HG02610 (cell line): ENCODE measurements at regions not wholly inside any gene's neighbourhood (a gene's known extent, or its start where the extent isn't known, plus 50 kb on each side); places are given as distances from the start of the nearest gene placed in this dataset.
"Not testable (repeated sequence)": the region's sequence is repeated elsewhere in the genome, so short reads cannot be mapped to it uniquely, and the experiment has no call there.

Experiments
- ATAC-seq: cut with Tn5 transposase; IDR thresholded peaks from one replicate; pipeline ENCODE4 v1.9.1; 2021; ENCODE audit warnings: mild to moderate bottlenecking, moderate library complexity; ENCODE audit not compliant: unreplicated experiment

DNA sequence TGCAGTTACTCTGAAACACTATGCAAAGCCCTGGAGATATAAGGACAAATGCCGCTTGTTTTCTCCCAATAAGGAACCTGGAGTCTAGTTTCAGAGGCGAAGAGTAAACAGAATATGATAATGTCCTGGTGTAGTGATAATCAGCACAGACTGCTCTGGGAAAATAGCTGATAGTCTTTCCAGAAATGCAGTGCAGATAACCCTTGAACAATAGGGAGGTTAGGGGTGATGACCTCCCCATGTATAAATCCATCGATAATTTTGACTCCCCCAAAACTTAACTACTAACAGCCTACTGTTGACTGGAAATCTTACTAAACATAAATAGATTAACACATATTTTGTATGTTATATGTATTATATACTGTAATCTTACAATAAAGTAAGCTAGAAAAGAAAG is 1280.9 kb upstream of the TENM3 start:
- no peak for ATAC-seq

DNA sequence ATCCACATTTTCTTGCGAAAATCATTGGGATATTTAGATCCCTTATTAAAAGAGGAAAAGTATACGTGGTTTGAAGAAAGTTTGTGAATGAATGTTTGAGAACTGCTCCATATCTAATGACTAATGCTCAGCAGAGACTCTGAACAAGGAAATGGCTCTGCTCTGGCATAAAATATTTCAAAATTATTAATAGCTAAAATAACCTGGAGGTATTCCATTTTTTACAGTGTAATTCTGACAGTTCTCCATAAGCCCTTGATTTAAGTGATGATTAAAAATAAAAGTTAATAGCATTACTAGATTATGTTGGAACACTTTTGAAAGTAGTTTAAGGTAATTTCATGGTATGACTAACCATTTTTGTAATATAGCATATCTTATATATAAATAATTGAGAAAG is 1276.9 kb upstream of the TENM3 start:
- no peak for ATAC-seq

DNA sequence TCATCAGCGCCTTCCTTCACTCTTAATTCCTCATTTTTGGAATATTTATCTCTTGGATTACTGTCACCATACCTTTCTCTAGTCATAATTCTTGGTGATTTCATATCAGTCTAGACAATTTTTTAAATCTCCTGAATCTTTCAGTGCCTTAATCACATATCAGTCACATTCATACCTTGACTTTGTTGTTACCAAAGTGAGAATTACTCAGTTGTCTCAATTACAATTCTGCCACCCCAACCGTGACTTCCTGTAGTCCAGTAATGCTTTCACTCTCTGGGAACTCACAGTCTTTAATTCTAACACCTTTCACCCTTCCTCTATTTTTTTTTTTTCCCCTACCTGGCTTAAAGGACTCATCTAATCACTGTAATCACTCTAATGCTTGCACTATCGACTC is 1275.3 kb upstream of the TENM3 start:
- no peak for ATAC-seq

DNA sequence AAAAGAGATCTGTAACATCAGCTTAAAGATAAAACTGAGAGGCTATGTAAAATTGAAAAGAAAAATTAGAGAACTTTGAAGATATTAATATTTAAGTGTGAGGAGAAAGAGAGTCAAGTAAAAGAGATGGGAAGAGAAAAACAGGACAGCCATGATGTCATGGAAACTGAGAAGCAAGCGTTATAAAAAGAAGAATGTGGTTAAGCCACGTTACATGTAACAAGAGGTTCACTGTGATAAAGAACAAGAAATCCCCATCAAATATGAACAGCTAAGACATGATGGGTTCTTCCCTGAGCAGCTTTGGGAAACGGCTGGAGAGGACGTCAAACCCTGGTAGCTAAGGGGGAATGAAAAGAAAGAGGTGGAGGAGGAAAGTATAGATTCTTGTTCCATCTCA is 1269.3 kb upstream of the TENM3 start:
- no peak for ATAC-seq

DNA sequence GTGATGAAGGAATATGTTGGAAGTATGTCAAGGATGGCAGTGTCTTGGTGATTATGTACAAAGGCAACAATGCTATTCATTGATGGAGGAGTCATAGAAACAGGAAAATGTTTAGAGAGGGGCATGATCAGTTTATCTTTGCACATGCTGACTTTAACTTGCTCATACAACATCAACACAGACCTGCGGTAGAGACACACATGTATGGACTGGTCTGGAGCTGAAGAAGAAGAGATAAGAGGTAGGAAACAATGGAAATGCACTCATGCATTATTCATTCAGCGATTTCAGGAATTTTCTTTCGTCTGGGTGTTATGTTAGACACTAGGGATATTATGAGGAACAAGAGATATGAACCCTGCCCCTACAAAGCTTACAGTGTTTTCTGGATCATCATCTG is 1252.3 kb upstream of the TENM3 start:
- no peak for ATAC-seq

DNA sequence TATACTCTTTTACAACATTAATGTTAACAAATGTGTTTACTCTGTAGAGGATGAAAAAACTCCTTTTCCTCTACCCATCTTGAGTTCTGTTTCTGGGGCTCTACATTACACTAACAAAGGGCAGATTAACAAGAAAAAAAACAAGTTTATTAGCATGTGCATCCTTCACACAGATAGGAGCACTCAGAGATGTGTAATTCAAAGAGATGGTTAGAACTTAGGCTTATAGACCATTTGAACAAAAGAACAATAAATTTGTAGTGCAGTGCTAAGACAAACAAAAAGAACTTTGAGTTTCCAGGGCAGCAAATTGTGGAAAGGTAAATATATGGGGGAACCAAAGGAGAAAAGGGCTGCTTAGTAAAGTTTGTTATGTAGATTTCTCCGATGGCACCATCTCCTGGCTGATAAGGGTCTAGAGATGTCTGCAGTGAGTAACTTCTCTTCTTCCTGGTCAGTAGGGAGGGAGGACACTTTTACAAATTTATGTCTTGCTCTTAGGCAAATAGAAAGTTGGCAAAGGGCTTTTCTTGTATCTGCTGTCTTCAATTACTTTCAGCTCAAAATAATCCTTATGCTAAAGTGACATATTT is 1249.9 kb upstream of the TENM3 start:
- no peak for ATAC-seq

DNA sequence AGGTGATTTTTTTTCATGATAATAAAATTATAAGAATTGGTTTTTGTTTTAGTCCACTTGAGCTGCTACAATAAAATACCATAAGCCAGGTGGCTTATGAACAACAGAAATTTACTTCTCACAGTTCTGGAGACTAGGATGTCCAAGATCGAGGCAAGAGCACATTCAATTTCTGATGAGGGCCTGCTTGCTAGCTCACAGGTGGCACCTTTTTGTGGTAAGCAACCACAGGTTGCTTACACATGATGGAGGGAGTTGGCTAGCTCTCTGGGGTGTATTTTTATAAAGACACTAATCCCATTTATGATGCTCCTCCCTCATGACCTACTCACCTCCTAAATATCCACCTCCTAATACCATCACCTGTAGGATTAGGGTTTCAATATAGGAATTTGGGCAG is 1248.5 kb upstream of the TENM3 start:
- no peak for ATAC-seq

DNA sequence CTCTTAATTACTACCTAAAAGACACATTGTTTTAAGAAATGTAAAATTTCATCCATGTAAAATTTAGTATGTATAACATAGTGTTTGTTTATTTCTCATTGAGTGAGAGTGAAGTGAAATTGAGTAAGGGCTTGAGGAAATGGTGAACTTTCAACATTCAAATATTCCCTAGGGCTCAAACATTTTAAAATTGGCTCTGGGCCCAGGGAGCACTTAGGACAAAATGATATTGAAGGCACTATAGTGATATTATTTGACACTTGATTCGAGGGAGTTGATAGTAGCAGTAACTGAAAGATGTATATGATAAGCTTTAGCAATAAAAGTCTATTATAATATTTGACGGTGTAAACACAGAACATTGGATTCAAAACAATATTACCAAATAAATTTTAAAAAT is 1244.0 kb upstream of the TENM3 start:
- ATAC-seq, result no peak

DNA sequence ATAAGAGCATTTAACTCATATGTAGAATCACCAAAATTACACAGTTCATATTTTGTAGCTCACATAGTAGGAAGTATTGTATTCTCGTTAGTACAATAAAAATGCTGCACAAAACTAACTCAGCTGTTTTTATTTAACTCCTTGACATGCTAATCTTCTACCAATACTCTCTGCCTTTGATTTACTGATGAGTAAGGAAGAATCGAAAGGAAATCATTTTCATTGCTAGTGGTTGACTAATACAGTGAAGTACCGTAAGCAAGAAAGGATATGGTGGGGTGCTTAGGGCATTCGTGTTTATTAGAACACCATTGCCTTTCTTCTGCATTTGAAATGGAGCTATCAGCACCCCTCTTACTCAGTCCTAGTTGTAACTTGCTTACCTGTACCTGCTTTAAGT is 1239.1 kb upstream of the TENM3 start:
- ATAC-seq, result no peak

DNA sequence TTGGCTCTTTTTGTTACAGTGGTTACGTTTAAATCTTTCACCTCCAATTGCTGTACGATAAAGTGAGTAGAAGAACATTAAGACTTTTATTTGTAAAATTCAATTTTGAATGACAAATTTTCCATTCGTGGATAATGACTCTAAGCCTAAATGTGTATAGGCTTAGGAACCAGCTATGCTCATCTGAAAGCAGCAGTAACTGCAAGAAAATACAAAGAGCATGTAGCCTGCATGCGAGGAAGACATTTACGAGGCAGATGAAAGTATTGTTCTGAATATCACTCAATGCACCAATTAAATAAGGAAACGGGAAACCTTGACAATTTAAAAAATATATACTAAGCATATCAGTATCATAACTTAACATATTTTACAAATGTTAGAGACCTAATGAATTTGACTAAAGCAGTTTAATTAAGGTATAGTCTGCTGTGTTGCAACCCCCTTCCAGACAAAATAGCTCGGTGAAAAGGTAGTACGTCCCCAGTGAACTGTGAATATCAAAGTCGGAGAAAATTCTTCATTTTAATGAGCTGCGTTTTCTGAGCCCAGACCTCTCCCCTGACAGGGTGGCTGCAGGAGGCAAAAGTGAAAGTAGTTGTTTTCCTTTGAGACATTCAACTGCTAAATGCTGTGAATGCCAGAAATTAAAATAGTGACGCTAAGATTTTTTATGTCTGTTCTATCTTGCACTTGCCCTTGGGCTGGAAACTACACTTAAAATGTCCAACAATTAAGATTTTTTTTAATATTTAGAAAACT is 1236.5 kb upstream of the TENM3 start:
- no peak for ATAC-seq

DNA sequence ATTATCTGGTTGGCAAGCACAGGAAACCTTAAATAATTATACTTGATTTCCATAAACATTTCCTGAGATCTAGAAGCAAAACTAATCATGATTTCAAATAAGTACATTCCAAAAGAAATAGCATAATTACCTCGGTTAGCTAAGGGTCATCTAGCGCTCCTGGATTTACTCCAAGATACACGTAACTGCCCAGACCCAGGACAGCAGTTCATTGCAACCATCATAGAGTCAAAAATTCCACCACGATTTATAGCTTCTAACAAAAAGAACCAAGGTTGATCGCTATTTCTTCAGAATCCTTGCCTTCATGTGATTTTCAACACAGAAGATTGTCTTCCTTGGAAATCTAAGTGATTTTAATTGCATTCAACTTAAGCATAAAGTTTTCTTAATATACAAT is 1235.5 kb upstream of the TENM3 start:
- ATAC-seq, result no peak

DNA sequence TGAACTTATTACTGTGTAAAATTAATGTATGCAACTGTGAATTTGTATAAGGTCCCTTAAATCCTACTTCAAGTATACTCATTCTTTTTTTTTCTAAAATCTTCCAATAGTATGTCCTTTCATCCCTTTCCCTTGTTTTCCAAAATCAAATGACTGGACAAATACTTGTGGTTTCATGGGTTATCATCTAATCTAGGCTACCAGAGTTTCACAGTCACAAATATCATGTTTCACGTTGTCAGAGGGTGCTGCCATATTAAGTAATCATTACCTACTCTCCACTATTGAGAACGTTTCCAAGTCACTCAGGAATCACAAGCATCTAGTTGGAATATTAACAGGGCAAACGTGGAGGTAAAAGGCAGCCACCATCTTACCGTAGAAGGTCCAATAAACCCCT is 1235.0 kb upstream of the TENM3 start:
- no peak for ATAC-seq

DNA sequence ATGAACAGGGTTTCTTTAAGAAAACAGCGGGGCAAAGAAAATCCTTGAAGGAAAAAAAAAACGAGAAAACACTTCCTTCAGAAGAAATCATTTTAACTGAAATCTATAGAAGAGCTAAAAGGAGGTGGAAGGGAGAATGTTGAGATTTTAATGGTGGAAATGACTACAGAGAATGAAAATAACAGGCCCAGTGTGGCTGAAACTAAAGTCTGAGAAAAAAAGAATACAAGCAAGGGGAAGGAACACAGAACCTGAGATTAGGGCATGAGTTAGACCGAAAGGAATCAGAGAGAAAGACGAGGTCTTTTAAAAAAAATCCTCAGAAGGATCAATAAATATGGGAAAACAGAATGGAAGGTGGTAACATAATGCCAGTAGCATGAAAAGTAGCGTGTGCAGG is 1230.0 kb upstream of the TENM3 start:
- ATAC-seq, result no peak

DNA sequence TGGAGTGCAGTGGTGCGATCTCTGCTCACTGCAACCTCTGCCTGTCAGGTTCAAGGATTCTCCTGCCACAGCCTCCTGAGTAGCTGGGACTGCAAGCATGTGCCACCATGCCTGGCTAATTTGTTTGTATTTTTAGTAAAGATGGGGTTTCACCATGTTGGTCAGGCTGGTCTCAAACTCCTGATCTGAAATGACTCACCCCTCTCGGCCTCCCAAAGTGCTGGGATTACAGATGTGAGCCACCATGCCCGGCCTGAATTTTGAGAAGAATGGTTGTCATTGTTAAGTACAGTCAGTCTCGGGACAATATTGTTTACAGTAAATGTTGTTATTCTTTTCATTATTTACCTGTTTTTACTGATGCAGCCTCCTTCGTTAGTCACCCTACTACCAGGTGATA is 1226.2 kb upstream of the TENM3 start:
- no peak for ATAC-seq

DNA sequence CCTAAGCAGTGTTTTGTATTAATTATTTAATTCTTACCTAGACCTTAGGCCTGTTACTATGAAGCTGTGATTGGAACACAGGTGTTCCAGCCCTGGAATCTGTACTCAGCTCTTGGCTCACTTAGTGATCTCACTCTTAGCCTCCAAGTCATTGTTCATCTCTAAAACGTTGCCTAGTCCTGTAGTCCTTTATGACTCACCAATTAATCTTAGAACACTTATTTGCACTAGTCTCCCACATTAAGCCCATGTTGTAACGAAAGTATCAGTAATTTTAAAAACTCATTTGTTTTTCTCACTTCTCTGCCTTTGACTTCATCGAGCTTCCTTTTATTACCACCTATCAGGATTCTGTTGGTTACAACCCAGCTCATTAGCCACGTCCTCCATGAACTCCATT is 1224.7 kb upstream of the TENM3 start:
- ATAC-seq, result no peak

DNA sequence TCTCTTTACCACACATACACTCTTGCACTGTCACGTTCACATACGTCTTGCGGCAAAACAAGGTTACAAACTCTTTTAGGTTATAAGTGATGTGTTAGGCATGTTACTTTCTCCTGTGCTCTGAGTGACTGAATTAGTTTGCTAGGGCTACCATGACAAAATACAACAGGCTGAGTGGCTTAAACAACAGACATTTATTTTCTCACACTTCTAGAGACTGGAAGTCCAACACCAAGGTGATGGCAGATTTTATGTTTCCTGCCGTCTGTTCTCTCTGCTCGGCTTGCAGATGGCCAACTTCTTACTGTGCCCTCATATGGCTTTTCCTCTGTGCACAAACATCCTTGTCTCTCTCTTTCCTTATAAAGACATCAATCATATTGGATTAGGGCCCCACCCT is 1224.3 kb upstream of the TENM3 start:
- no peak for ATAC-seq

DNA sequence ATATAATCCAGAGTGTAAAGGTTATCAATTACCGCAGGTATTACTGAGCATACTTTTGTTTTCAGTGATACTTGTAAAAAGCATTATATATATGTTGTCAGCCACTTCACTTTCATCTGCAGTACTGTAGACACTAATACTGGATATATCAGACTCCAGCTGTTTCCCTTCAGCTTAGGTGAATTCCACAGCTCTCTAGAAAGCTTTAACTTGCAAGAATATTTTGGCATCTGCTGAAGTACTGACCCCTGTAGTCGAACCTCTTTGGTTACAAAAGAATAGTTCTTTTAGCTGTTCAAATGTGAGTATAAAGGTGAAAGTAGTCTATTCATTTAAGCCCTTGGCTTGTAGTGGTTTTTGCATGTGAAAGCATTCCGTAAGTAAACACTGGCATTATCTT is 1222.7 kb upstream of the TENM3 start:
- ATAC-seq, result no peak

DNA sequence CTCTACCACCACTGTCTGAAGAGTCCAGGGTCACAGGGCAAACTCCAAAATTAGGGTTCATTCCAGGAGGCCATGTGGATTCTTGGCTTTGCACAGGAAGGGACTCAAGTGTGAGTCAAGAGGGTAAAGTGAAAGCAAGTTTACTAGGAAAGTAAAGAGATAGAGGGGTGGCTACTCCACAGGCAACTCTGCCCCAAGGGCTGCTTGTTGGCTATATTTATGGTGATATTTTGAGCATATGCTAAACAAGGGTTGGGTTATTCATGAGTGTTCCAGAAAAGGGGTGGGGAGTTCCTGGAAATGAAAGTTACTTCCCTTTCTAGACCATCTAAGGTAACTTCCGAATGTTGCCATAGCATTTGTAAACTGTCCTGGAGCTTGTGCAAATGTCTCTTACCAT is 1222.0 kb upstream of the TENM3 start:
- ATAC-seq, result no peak

DNA sequence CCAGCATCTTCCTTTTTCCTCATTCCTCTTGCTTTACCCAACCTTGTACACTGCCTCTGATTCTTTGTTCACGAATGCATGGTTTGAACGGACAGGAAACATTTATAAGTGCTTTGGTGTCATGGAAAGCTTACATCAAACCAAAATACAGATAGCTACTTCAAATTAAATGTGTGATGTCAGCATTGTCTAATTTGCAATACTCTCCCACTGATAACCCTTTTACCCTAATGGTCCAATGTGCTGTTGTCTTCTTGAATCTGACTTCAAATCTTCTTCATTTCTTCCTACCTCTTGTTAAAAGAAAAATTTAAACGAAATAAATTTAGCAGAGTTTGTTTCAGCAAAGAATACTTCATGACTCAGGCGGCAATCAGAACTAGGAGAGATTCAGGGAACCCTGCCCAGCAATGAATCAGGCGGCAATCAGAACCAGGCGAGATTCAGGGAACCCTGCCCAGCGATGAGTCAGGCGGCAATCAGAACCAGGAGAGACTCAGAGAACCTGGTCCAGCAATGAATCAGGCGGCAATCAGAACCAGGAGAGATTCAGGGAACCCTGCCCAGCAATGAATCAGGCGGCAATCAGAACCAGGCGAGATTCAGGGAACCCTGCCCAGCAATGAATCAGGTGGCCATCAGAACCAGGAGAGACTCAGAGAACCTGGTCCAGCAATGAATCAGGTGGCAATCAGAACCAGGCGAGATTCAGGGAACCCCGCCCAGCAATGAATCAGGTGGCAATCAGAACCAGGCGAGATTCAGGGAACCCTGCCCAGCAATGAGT is 1212.9 kb upstream of the TENM3 start:
- ATAC-seq, result not testable (repeated sequence)

DNA sequence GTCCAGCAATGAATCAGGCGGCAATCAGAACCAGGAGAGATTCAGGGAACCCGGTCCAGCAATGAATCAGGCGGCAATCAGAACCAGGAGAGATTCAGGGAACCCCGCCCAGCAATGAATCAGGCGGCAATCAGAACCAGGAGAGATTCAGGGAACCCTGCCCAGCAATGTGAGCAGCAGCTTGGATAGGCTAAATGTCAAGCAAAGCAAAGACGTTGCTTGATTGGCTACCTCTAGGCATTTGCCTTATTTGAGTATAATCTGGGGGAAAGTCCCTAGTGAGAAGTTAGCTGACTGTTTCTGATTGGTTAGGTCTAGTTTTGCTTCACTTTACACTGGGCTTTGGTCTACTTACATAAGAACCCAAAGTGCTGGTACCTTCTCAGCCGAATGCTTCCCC is 1212.2 kb upstream of the TENM3 start:
- no peak for ATAC-seq

DNA sequence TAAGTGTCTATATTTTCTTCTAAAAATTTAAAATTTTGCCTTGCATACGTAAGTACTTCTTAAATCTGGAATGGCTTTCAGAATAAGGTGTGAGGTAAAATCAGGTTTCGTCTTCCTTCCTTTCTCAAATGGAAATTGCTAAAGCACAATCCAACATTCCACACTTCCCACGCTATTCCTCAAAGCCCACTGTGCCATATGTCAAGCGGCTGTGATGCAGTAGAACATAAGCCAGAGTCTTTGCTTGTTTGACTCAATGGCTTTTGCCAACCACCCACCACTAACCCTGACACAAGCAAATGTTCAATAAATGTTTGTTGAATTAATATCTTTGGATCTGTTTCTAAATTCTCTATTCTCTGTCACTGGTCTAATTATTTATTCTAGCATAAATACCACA is 1199.7 kb upstream of the TENM3 start:
- no peak for ATAC-seq

DNA sequence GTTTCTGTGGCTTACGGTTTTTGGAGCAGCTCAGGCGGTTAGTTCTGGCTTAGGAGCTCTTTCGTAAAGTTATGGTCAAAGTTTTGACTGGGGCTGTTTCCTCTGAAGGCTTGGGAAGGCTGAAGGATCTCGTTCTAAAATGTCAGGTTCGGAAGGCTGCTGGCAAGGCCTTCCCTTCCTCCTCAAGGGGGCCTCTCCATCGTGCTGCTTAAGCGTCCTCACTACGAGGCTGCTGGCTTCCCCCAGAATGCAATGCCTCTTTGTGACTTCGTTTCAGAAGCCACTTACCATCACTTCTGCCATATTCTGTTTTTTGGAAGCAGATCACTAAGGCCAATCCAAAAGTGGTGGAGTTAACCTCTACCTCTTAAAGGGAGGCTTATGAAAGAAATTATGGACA is 1196.4 kb upstream of the TENM3 start:
- no peak for ATAC-seq
